ENCODE measurements at regions not wholly inside any gene's neighbourhood (a gene's known extent, or its start where the extent isn't known, plus 50 kb on each side); places are given as distances from the start of the nearest gene placed in this dataset.

DNA sequence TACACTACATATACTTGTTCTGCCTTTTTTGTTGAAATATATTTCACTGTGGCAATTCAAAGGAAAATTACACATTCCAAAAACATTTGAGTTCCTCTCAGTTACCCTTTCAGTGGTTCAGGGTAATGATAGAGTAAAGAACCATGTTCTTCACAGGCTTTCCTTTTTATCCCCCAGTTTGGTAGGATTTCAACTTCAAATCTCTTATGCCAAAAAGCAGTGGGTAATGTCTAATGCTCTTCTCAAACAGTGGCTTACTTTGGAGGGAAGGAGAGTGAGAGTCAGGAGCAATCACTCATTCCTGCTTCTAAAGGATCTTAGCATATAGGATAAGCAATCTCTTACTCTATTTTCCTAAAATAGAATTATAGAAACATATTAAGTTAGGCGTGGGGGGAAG lies 290.6 kb downstream of the ZEB2 start:
- peaks cover 74% of the 10 kb centered on the region for H3K79me2 ChIP-seq (ENCODE audit: low read length)
- H3K4me1 ChIP-seq (ENCODE audit: low read length): peaks cover 78% of the 10 kb centered on the region
- DNase-seq: no peak
- no peak overlapping the region for H3K4me3 ChIP-seq (ENCODE audit: low read length)
- no peaks in the 10 kb centered on the region for H4K20me1 ChIP-seq (ENCODE audit: insufficient read depth, low read depth, low read length)
- no peaks in the 10 kb centered on the region for H3K36me3 ChIP-seq (ENCODE audit: insufficient read depth, low read length)
- no peak overlapping the region for H2AFZ ChIP-seq (ENCODE audit: low read length)
- H3K9me3 ChIP-seq (ENCODE audit: low read length): no peaks in the 10 kb centered on the region
- no peak overlapping the region for H3K4me2 ChIP-seq (ENCODE audit: low read depth, low read length, poor library complexity, severe bottlenecking)
- no peaks in the 10 kb centered on the region for H3K9me2 ChIP-seq (replicated peaks; ENCODE audit: insufficient read depth, low read length)
- no peaks in the 10 kb centered on the region for H3K27me3 ChIP-seq (ENCODE audit: low read length)
- H3K9ac ChIP-seq (ENCODE audit: low read length): no peak overlapping the region
- peak overlapping the region; percentile 99 for H3K27ac ChIP-seq (ENCODE audit: low read length)

DNA sequence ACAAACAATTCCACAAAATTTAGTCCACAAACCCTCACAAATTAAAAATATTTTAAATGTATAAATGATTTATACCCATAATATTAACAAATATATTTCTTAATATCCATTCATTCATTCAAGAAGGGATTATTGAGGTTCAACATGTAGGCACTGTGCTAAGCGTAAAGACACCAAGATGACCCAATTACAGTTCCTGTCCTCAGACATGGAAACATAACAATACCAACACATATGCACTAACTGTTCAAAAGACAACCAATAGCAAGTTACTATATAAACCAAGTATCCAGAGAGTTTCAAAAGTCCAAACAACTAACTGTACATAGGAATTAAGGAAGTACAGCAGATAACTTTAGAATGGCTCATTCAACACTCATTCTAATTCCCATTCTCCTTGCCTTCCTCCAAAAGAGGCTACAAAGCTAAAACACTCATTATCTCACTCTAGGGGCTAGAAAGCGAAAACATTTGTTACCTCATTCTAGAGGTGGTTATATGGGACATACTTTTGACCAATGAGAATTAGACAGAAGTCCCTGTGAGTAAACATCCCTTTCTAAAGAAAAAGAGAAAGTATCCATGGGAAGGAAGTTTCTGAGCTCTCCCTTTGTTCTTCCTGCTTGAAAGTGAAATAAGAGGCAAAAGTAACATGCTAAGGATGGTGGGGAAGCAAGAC lies 292.4 kb downstream of the ZEB2 start:
- Histone ChIP-seq H2AFZ (ENCODE audit: low read length) (no peak overlapping the region), H3K9me2 (replicated peaks; ENCODE audit: insufficient read depth, low read length) (no peaks in the 10 kb centered on the region), H3K9me3 (ENCODE audit: low read length) (no peaks in the 10 kb centered on the region), H4K20me1 (ENCODE audit: insufficient read depth, low read depth, low read length) (no peaks in the 10 kb centered on the region), H3K4me3 (ENCODE audit: low read length) (no peak overlapping the region), H3K4me2 (ENCODE audit: low read depth, low read length, poor library complexity, severe bottlenecking) (no peak overlapping the region), H3K9ac (ENCODE audit: low read length) (no peak overlapping the region), H3K79me2 (ENCODE audit: low read length) (peaks cover 71% of the 10 kb centered on the region), H3K4me1 (ENCODE audit: low read length) (peaks cover 61% of the 10 kb centered on the region), H3K27me3 (ENCODE audit: low read length) (no peaks in the 10 kb centered on the region), H3K36me3 (ENCODE audit: insufficient read depth, low read length) (no peaks in the 10 kb centered on the region), H3K27ac (ENCODE audit: low read length) (no peak overlapping the region)
- no peak for DNase-seq

DNA sequence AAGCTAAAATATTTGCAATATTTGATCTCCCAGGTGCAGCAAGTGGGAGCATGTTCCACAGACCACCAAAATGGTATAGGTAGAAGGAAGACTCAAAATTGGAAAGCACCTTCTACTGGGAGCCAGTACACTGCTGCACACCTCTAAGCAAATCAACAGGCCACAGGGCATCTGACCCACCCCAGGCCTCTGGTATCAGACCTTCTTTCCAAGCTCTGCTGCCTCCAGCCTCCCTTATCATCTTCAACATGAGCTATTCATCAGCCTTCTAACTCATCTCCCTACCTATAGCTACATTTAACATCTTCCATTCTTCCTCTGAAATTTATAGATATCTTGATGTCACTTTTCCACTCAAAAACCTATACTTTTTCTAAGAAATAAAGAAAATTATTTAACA lies 294.8 kb downstream of the ZEB2 start:
- Histone ChIP-seq H3K4me1 (ENCODE audit: low read length) (peaks cover 47% of the 10 kb centered on the region), H4K20me1 (ENCODE audit: insufficient read depth, low read depth, low read length) (no peaks in the 10 kb centered on the region), H3K4me3 (ENCODE audit: low read length) (no peak overlapping the region), H2AFZ (ENCODE audit: low read length) (no peak overlapping the region), H3K4me2 (ENCODE audit: low read depth, low read length, poor library complexity, severe bottlenecking) (no peak overlapping the region), H3K9ac (ENCODE audit: low read length) (no peak overlapping the region), H3K9me3 (ENCODE audit: low read length) (no peaks in the 10 kb centered on the region), H3K27me3 (ENCODE audit: low read length) (no peaks in the 10 kb centered on the region), H3K36me3 (ENCODE audit: insufficient read depth, low read length) (no peaks in the 10 kb centered on the region), H3K9me2 (replicated peaks; ENCODE audit: insufficient read depth, low read length) (no peaks in the 10 kb centered on the region), H3K27ac (ENCODE audit: low read length) (no peak overlapping the region), H3K79me2 (ENCODE audit: low read length) (peaks cover 51% of the 10 kb centered on the region)
- no peak for DNase-seq

DNA sequence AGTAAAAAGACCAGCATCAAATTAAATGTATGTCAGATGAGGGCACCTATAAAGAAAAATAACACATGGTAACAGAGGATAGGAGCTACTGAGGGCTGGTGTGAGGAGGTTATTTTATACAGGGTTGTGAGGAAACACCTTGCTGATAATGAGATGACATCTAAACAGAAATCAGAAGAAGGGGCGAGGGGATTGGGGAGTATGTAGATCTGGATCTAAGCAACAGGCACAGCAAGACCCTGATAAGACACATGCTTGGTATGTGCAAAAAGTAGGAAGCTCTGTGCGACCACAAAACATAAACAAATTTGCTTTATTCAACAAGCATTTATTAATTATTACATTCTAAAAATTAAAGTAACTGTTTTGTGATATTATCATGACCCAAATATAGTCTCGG lies 295.4 kb downstream of the ZEB2 start:
- Histone ChIP-seq H3K79me2 (ENCODE audit: low read length) (peaks cover 45% of the 10 kb centered on the region), H2AFZ (ENCODE audit: low read length) (no peak overlapping the region), H3K27me3 (ENCODE audit: low read length) (no peaks in the 10 kb centered on the region), H3K27ac (ENCODE audit: low read length) (no peak overlapping the region), H3K4me3 (ENCODE audit: low read length) (no peak overlapping the region), H3K9ac (ENCODE audit: low read length) (no peak overlapping the region), H3K4me2 (ENCODE audit: low read depth, low read length, poor library complexity, severe bottlenecking) (no peak overlapping the region), H3K9me3 (ENCODE audit: low read length) (no peaks in the 10 kb centered on the region), H3K4me1 (ENCODE audit: low read length) (peaks cover 45% of the 10 kb centered on the region), H3K36me3 (ENCODE audit: insufficient read depth, low read length) (no peaks in the 10 kb centered on the region), H3K9me2 (replicated peaks; ENCODE audit: insufficient read depth, low read length) (no peaks in the 10 kb centered on the region), H4K20me1 (ENCODE audit: insufficient read depth, low read depth, low read length) (no peaks in the 10 kb centered on the region)
- DNase-seq: no peak

DNA sequence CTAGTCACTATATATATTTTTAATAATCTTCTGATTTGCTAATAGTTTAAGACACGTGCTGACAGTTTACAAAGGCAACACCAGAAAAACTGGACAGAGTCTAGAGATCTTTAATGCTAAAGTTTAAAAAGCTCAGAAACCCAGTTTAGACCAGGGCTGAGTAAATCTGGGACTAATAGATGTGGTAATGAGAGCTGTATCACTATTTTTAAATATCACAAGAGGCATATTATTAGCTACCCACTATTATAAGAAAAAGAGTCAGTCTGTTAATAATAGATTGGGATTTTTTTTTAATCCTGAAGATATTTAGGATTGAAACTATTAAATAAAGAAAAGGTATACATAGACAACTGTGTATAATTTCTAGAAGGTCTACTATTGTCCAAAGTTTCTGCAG lies 299.9 kb downstream of the ZEB2 start:
- Histone ChIP-seq H3K9ac (ENCODE audit: low read length) (no peak overlapping the region), H3K4me1 (ENCODE audit: low read length) (peaks cover 51% of the 10 kb centered on the region), H3K27me3 (ENCODE audit: low read length) (no peaks in the 10 kb centered on the region), H3K9me3 (ENCODE audit: low read length) (no peaks in the 10 kb centered on the region), H4K20me1 (ENCODE audit: insufficient read depth, low read depth, low read length) (no peaks in the 10 kb centered on the region), H3K4me2 (ENCODE audit: low read depth, low read length, poor library complexity, severe bottlenecking) (peak overlapping the region; percentile 7), H3K36me3 (ENCODE audit: insufficient read depth, low read length) (no peaks in the 10 kb centered on the region), H3K4me3 (ENCODE audit: low read length) (no peak overlapping the region), H3K79me2 (ENCODE audit: low read length) (peaks cover 40% of the 10 kb centered on the region), H3K9me2 (replicated peaks; ENCODE audit: insufficient read depth, low read length) (no peaks in the 10 kb centered on the region), H3K27ac (ENCODE audit: low read length) (peak overlapping the region; percentile 34), H2AFZ (ENCODE audit: low read length) (no peak overlapping the region)
- DNase-seq: no peak

DNA sequence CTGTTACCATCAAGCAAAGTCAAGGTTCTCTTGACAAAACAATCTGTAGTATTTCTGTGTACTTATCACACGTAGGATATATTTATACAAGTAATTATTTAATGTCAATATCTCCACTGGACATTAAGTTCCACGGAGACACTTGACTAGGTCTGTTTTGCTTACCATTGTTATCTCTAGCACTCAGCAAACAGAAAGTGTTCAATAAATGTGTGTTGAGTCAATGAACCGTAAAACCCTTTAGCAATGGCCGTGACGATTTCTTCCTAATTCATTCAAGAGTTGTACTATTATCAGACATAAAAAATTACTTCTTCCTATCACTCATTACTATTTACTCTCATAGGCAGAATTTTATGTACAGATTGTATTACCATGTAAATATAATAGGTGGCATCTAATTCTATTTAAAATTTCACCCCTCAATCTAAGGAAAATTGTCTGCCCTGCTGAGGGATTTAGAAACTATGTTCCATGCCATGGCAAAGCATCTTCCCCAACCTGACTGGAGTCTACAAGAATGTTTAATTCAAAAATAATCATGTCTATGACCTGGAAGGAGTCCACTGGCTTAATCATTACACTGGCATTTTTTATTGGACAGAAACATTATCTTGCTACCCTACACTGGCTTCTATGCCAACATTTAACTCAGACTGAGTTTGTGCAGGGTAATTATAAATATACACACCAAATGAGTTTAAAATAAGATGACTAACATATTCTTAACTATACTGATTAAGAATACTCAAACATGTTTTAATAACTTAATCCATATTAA lies 301.9 kb downstream of the ZEB2 start:
- H3K9me2 ChIP-seq (replicated peaks; ENCODE audit: insufficient read depth, low read length): no peaks in the 10 kb centered on the region
- H2AFZ ChIP-seq (ENCODE audit: low read length): 0 out of 2 replicates have a peak overlapping the region, but pooled peaks have one; percentile 13
- no peaks in the 10 kb centered on the region for H3K27me3 ChIP-seq (ENCODE audit: low read length)
- peaks cover 39% of the 10 kb centered on the region for H3K79me2 ChIP-seq (ENCODE audit: low read length)
- no peak overlapping the region for H3K9ac ChIP-seq (ENCODE audit: low read length)
- no peaks in the 10 kb centered on the region for H3K9me3 ChIP-seq (ENCODE audit: low read length)
- H3K36me3 ChIP-seq (ENCODE audit: insufficient read depth, low read length): no peaks in the 10 kb centered on the region
- H3K27ac ChIP-seq (ENCODE audit: low read length): peak overlapping the region; percentile 44
- peak overlapping the region; percentile 16 for H3K4me2 ChIP-seq (ENCODE audit: low read depth, low read length, poor library complexity, severe bottlenecking)
- no peaks in the 10 kb centered on the region for H4K20me1 ChIP-seq (ENCODE audit: insufficient read depth, low read depth, low read length)
- no peak overlapping the region for H3K4me3 ChIP-seq (ENCODE audit: low read length)
- DNase-seq: no peak
- H3K4me1 ChIP-seq (ENCODE audit: low read length): peaks cover 65% of the 10 kb centered on the region

DNA sequence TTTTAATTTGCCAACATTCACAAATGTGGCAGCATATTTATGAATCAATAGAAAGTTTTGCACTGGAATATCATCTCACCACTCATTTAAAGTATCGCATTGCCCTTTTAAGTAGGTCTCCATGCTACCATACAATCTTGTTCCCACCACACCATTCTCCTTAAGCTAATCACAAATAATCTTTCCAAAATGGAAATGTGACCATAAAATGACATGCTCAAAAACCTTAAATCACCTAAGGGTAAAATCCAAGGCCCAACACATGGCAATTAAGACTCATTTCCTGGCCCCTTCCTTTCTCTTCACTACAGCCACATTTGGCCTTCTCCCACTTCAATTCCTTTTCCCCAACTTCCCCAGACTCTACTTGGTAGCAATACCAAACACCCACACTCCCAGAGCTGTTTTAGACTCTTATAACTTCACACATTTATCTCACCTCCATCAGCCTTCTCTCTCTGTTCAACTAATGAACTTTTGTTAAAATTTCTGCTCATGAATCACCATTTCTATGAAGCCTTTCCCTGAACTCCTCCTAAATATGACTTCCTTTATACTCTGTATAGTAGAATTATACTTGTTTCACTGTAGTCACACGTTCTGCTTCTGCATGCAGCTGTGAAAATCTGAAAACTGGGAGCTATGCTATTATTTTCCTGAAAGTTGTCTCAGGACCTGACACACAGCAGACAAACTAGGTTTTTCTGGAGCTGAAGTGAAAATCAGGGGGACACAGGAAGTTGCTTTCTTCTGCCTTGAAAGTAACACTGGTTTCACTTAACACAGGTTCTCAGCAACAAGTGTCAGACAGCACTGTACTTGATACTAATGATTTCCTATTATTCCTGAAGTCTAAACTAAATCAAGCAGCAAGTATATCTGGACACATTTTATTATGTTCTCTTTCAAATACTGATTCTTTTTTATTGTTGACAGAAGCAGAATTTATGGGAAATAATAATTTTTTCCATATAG lies 303.9 kb downstream of the ZEB2 start:
- no peaks in the 10 kb centered on the region for H4K20me1 ChIP-seq (ENCODE audit: insufficient read depth, low read depth, low read length)
- peak overlapping the region; percentile 20 for H3K4me2 ChIP-seq (ENCODE audit: low read depth, low read length, poor library complexity, severe bottlenecking)
- no peak overlapping the region for H3K4me3 ChIP-seq (ENCODE audit: low read length)
- no peak for DNase-seq
- no peaks in the 10 kb centered on the region for H3K36me3 ChIP-seq (ENCODE audit: insufficient read depth, low read length)
- no peaks in the 10 kb centered on the region for H3K27me3 ChIP-seq (ENCODE audit: low read length)
- no peaks in the 10 kb centered on the region for H3K9me3 ChIP-seq (ENCODE audit: low read length)
- H3K9ac ChIP-seq (ENCODE audit: low read length): peak overlapping the region; percentile 22; the same call in 1 of the 2 replicates
- no peak overlapping the region for H2AFZ ChIP-seq (ENCODE audit: low read length)
- peak overlapping the region; percentile 57 for H3K27ac ChIP-seq (ENCODE audit: low read length)
- peaks cover 43% of the 10 kb centered on the region for H3K79me2 ChIP-seq (ENCODE audit: low read length)
- no peaks in the 10 kb centered on the region for H3K9me2 ChIP-seq (replicated peaks; ENCODE audit: insufficient read depth, low read length)
- H3K4me1 ChIP-seq (ENCODE audit: low read length): peaks cover 64% of the 10 kb centered on the region

DNA sequence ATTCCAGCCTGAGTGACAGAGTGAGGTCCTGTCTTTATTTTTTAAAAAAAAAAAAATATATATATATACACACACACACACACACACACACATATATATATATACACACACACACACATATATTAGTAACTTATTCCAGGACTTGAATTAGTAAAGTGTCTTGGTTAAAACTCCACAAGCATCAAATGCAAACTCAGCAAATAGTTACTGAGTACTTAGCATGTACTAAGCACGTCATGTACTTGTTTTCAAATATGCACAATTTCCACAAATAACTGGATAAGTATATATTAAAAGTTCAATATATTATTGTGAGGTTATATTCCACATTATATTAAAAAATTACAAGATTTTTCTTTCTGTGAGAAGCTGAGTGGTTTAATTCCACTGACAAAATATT lies 304.7 kb downstream of the ZEB2 start:
- no peak overlapping the region for H3K4me3 ChIP-seq (ENCODE audit: low read length)
- peaks cover 40% of the 10 kb centered on the region for H3K79me2 ChIP-seq (ENCODE audit: low read length)
- H3K4me2 ChIP-seq (ENCODE audit: low read depth, low read length, poor library complexity, severe bottlenecking): no peak overlapping the region
- no peak for DNase-seq
- H2AFZ ChIP-seq (ENCODE audit: low read length): no peak overlapping the region
- peaks cover 56% of the 10 kb centered on the region for H3K4me1 ChIP-seq (ENCODE audit: low read length)
- H3K9ac ChIP-seq (ENCODE audit: low read length): no peak overlapping the region
- H3K9me3 ChIP-seq (ENCODE audit: low read length): no peaks in the 10 kb centered on the region
- no peaks in the 10 kb centered on the region for H3K27me3 ChIP-seq (ENCODE audit: low read length)
- no peaks in the 10 kb centered on the region for H3K9me2 ChIP-seq (replicated peaks; ENCODE audit: insufficient read depth, low read length)
- H3K27ac ChIP-seq (ENCODE audit: low read length): peak overlapping the region; percentile 57; the same call in 1 of the 2 replicates
- H4K20me1 ChIP-seq (ENCODE audit: insufficient read depth, low read depth, low read length): no peaks in the 10 kb centered on the region
- H3K36me3 ChIP-seq (ENCODE audit: insufficient read depth, low read length): peaks cover 4% of the 10 kb centered on the region; the same call in 1 of the 2 replicates
